GM23338 (cell line): ENCODE measurements at regions not wholly inside any gene's neighbourhood (a gene's known extent, or its start where the extent isn't known, plus 50 kb on each side); places are given as distances from the start of the nearest gene placed in this dataset.

Source experiments
- CREB1 ChIP-seq: fragments of 250-450 bp; sonication (Bioruptor Pico); IDR thresholded peaks from 2 replicates; pipeline ENCODE4 v1.5.0; 2020; ENCODE audit warnings: low read depth, mild to moderate bottlenecking, moderate library complexity
- EZH2 ChIP-seq: fragments of 200-600 bp; sonication (generic); IDR thresholded peaks from one replicate; pipeline ENCODE4 v1.8.0; 2017; ENCODE audit warnings: antibody characterized with exemption, mild to moderate bottlenecking, low read depth; ENCODE audit not compliant: unreplicated experiment
- EZH2phosphoT487 ChIP-seq: fragments of 200-600 bp; sonication (generic); IDR thresholded peaks from one replicate; pipeline ENCODE4 v1.8.1; 2018; ENCODE audit warnings: antibody characterized with exemption; ENCODE audit not compliant: unreplicated experiment
- JUNB ChIP-seq: IDR thresholded peaks from one replicate; pipeline ENCODE4 v1.6.1; 2016; ENCODE audit warnings: antibody characterized with exemption; ENCODE audit not compliant: unreplicated experiment
- NANOG ChIP-seq: IDR thresholded peaks from 2 replicates; pipeline ENCODE4 v1.6.1; 2016; ENCODE audit warnings: antibody characterized with exemption, borderline replicate concordance
- POLR2AphosphoS5 ChIP-seq: IDR thresholded peaks from 2 replicates; pipeline ENCODE4 v1.6.1; 2016; ENCODE audit warnings: antibody characterized with exemption, low read depth
- STAT1 ChIP-seq: IDR thresholded peaks from one replicate; pipeline ENCODE4 v1.6.1; 2016; ENCODE audit warnings: antibody characterized with exemption; ENCODE audit not compliant: unreplicated experiment
- ZNF114 ChIP-seq: fragments of 250-450 bp; sonication (Bioruptor Pico); IDR thresholded peaks from 2 replicates; pipeline ENCODE4 v1.5.0; 2020; ENCODE audit warnings: mild to moderate bottlenecking, moderate library complexity
- ZNF331 ChIP-seq: fragments of 250-450 bp; sonication (Bioruptor Pico); IDR thresholded peaks from 2 replicates; pipeline ENCODE4 v1.5.0; 2020; ENCODE audit warnings: low read depth, mild to moderate bottlenecking, moderate library complexity
- TF ChIP-seq, protein P1 (sequence below), 2 experiments: fragments of 200-600 bp in 1 of 2; sonication (generic) in 1 of 2; conservative IDR thresholded peaks; 2 replicates each; pipeline versions ENCODE4 v1.5.1 to v1.6.1; 2016 to 2017; ENCODE audit warnings: antibody characterized with exemption in 2 of 2, low read depth in 2 of 2, mild to moderate bottlenecking in 2 of 2, moderate library complexity in 1 of 2
- TF ChIP-seq, protein P2 (sequence below): fragments of 250-450 bp; sonication (Bioruptor Pico); IDR thresholded peaks from 2 replicates; pipeline ENCODE4 v1.5.0; 2020; ENCODE audit warnings: mild to moderate bottlenecking, moderate library complexity
- TF ChIP-seq, protein P3 (sequence below): IDR thresholded peaks from one replicate; pipeline ENCODE4 v1.6.1; 2018; ENCODE audit warnings: antibody characterized with exemption; ENCODE audit not compliant: unreplicated experiment
- TF ChIP-seq, protein P4 (sequence below): IDR thresholded peaks from 2 replicates; pipeline ENCODE4 v1.6.1; 2016; ENCODE audit warnings: antibody characterized with exemption

DNA sequence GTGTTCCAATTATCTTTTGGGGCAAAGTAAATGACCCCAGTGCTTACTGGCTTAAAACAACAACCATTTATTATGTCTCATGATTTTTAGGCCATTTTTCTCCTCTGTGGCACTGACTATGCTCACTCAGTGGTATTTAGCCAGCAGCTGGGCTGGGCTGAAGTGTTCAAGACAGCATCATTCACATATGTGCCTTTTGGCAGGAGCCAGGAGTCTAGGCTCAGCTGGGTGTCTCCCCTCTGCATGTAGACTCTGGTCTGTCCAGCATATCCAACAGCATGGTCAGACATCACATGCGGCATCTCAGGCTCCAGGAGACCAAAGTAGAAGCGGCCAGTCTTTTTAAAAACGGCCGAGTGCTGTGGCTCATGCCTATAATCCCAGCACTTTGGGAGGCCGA is 120.3 kb upstream of the TOP1 start:
- TF ChIP-seq, protein P1, sequence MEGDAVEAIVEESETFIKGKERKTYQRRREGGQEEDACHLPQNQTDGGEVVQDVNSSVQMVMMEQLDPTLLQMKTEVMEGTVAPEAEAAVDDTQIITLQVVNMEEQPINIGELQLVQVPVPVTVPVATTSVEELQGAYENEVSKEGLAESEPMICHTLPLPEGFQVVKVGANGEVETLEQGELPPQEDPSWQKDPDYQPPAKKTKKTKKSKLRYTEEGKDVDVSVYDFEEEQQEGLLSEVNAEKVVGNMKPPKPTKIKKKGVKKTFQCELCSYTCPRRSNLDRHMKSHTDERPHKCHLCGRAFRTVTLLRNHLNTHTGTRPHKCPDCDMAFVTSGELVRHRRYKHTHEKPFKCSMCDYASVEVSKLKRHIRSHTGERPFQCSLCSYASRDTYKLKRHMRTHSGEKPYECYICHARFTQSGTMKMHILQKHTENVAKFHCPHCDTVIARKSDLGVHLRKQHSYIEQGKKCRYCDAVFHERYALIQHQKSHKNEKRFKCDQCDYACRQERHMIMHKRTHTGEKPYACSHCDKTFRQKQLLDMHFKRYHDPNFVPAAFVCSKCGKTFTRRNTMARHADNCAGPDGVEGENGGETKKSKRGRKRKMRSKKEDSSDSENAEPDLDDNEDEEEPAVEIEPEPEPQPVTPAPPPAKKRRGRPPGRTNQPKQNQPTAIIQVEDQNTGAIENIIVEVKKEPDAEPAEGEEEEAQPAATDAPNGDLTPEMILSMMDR (conservative IDR thresholded peaks at IDR 0.05; ENCODE audit: low read depth in 2 of 2), result no peak
- TF ChIP-seq EZH2phosphoT487 (no peak), JUNB (no peak), EZH2 (no peak), ZNF114 (no peak), POLR2AphosphoS5 (no peak), NANOG (no peak), CREB1 (no peak), ZNF331 (CRISPR knock-in tag) (no peak), STAT1 (no peak)
- TF ChIP-seq, protein P2, sequence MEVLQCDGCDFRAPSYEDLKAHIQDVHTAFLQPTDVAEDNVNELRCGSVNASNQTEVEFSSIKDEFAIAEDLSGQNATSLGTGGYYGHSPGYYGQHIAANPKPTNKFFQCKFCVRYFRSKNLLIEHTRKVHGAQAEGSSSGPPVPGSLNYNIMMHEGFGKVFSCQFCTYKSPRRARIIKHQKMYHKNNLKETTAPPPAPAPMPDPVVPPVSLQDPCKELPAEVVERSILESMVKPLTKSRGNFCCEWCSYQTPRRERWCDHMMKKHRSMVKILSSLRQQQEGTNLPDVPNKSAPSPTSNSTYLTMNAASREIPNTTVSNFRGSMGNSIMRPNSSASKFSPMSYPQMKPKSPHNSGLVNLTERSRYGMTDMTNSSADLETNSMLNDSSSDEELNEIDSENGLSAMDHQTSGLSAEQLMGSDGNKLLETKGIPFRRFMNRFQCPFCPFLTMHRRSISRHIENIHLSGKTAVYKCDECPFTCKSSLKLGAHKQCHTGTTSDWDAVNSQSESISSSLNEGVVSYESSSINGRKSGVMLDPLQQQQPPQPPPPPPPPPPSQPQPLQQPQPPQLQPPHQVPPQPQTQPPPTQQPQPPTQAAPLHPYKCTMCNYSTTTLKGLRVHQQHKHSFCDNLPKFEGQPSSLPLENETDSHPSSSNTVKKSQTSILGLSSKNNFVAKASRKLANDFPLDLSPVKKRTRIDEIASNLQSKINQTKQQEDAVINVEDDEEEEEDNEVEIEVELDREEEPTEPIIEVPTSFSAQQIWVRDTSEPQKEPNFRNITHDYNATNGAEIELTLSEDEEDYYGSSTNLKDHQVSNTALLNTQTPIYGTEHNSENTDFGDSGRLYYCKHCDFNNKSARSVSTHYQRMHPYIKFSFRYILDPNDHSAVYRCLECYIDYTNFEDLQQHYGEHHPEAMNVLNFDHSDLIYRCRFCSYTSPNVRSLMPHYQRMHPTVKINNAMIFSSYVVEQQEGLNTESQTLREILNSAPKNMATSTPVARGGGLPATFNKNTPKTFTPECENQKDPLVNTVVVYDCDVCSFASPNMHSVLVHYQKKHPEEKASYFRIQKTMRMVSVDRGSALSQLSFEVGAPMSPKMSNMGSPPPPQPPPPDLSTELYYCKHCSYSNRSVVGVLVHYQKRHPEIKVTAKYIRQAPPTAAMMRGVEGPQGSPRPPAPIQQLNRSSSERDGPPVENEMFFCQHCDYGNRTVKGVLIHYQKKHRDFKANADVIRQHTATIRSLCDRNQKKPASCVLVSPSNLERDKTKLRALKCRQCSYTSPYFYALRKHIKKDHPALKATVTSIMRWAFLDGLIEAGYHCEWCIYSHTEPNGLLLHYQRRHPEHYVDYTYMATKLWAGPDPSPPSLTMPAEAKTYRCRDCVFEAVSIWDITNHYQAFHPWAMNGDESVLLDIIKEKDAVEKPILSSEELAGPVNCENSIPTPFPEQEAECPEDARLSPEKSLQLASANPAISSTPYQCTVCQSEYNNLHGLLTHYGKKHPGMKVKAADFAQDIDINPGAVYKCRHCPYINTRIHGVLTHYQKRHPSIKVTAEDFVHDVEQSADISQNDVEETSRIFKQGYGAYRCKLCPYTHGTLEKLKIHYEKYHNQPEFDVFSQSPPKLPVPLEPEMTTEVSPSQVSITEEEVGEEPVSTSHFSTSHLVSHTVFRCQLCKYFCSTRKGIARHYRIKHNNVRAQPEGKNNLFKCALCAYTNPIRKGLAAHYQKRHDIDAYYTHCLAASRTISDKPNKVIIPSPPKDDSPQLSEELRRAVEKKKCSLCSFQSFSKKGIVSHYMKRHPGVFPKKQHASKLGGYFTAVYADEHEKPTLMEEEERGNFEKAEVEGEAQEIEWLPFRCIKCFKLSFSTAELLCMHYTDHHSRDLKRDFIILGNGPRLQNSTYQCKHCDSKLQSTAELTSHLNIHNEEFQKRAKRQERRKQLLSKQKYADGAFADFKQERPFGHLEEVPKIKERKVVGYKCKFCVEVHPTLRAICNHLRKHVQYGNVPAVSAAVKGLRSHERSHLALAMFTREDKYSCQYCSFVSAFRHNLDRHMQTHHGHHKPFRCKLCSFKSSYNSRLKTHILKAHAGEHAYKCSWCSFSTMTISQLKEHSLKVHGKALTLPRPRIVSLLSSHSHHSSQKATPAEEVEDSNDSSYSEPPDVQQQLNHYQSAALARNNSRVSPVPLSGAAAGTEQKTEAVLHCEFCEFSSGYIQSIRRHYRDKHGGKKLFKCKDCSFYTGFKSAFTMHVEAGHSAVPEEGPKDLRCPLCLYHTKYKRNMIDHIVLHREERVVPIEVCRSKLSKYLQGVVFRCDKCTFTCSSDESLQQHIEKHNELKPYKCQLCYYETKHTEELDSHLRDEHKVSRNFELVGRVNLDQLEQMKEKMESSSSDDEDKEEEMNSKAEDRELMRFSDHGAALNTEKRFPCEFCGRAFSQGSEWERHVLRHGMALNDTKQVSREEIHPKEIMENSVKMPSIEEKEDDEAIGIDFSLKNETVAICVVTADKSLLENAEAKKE (CRISPR knock-in tag), result no peak
- TF ChIP-seq, protein P3, sequence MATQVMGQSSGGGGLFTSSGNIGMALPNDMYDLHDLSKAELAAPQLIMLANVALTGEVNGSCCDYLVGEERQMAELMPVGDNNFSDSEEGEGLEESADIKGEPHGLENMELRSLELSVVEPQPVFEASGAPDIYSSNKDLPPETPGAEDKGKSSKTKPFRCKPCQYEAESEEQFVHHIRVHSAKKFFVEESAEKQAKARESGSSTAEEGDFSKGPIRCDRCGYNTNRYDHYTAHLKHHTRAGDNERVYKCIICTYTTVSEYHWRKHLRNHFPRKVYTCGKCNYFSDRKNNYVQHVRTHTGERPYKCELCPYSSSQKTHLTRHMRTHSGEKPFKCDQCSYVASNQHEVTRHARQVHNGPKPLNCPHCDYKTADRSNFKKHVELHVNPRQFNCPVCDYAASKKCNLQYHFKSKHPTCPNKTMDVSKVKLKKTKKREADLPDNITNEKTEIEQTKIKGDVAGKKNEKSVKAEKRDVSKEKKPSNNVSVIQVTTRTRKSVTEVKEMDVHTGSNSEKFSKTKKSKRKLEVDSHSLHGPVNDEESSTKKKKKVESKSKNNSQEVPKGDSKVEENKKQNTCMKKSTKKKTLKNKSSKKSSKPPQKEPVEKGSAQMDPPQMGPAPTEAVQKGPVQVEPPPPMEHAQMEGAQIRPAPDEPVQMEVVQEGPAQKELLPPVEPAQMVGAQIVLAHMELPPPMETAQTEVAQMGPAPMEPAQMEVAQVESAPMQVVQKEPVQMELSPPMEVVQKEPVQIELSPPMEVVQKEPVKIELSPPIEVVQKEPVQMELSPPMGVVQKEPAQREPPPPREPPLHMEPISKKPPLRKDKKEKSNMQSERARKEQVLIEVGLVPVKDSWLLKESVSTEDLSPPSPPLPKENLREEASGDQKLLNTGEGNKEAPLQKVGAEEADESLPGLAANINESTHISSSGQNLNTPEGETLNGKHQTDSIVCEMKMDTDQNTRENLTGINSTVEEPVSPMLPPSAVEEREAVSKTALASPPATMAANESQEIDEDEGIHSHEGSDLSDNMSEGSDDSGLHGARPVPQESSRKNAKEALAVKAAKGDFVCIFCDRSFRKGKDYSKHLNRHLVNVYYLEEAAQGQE, result no peak
- TF ChIP-seq, protein P4, sequence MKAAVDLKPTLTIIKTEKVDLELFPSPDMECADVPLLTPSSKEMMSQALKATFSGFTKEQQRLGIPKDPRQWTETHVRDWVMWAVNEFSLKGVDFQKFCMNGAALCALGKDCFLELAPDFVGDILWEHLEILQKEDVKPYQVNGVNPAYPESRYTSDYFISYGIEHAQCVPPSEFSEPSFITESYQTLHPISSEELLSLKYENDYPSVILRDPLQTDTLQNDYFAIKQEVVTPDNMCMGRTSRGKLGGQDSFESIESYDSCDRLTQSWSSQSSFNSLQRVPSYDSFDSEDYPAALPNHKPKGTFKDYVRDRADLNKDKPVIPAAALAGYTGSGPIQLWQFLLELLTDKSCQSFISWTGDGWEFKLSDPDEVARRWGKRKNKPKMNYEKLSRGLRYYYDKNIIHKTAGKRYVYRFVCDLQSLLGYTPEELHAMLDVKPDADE, result no peak
